Fibroblast of skin of right quadriceps (primary cell): ENCODE measurements at regions not wholly inside any gene's neighbourhood (a gene's known extent, or its start where the extent isn't known, plus 50 kb on each side); places are given as distances from the start of the nearest gene placed in this dataset.

Experiments
- DNase-seq: peaks from one replicate; pipeline ENCODE4 v3.0.0-alpha.2; 2013

- no peak for DNase-seq
These were observed 144.1 kb downstream of the SEC61B start for GRCh38 chr9:99366183-99366582.

GRCh38 chr9:99366621-99367020 is 144.5 kb downstream of the SEC61B start:
- DNase-seq = peak; percentile 27

GRCh38 chr9:99368341-99369326 is 146.6 kb downstream of the SEC61B start:
- peak; percentile 90 for DNase-seq

- no peak for DNase-seq
These were observed 147.2 kb downstream of the SEC61B start for GRCh38 chr9:99369327-99369722.

GRCh38 chr9:99370376-99370775 is 148.3 kb downstream of the SEC61B start:
- no peak for DNase-seq

GRCh38 chr9:99371376-99371775 is 149.3 kb downstream of the SEC61B start:
- no peak for DNase-seq

- DNase-seq = no peak
These were observed 151.8 kb downstream of the SEC61B start for GRCh38 chr9:99373912-99374311.

- no peak for DNase-seq
These were observed 152.7 kb downstream of the SEC61B start for GRCh38 chr9:99374793-99375192.

- DNase-seq = peak; percentile 32
These were observed 153.4 kb downstream of the SEC61B start for GRCh38 chr9:99375481-99375880.

- DNase-seq = peak; percentile 87
These were observed 156.0 kb downstream of the SEC61B start for GRCh38 chr9:99377790-99378775.

GRCh38 chr9:99383536-99383935 is 161.5 kb downstream of the SEC61B start:
- no peak for DNase-seq

GRCh38 chr9:99385215-99385614 is 163.1 kb downstream of the SEC61B start:
- no peak for DNase-seq

- DNase-seq = peak; percentile 76
These were observed 163.8 kb downstream of the SEC61B start for GRCh38 chr9:99385814-99386279.

- peak; percentile 58 for DNase-seq
These were observed 165.3 kb downstream of the SEC61B start for GRCh38 chr9:99387431-99387830.

GRCh38 chr9:99389087-99390033 is 167.3 kb downstream of the SEC61B start:
- no peak for DNase-seq

- no peak for DNase-seq
These were observed 170.0 kb downstream of the SEC61B start for GRCh38 chr9:99391937-99392594.

- DNase-seq = no peak
These were observed 170.9 kb downstream of the SEC61B start for GRCh38 chr9:99392986-99393385.

- no peak for DNase-seq
These were observed 171.9 kb downstream of the SEC61B start for GRCh38 chr9:99393993-99394392.

GRCh38 chr9:99398241-99398640 is 176.2 kb downstream of the SEC61B start:
- no peak for DNase-seq

GRCh38 chr9:99399474-99399873 is 177.4 kb downstream of the SEC61B start:
- DNase-seq = no peak

- DNase-seq = peak; percentile 50
These were observed 178.2 kb downstream of the SEC61B start for GRCh38 chr9:99400184-99400731.
